H1 (cell line): ENCODE measurements at regions not wholly inside any gene's neighbourhood (a gene's known extent, or its start where the extent isn't known, plus 50 kb on each side); places are given as distances from the start of the nearest gene placed in this dataset.

Source experiments
- CTCF ChIA-PET: fragments of 300-600 bp; sonication (Branson Sonifier 250); formaldehyde crosslinking; loops from one replicate; lab custom pipeline; 2021; ENCODE audit not compliant: partially characterized antibody; lab: Charles Lee
- POLR2A ChIA-PET: fragments of 300-600 bp; sonication (Branson Sonifier 250); formaldehyde crosslinking; loops from one replicate; lab custom pipeline; 2021; ENCODE audit warnings: inconsistent platforms; ENCODE audit not compliant: partially characterized antibody; lab: Charles Lee
- DNase-seq, 2 experiments: peaks; one replicate each; pipeline versions ENCODE4 v3.0.0 to v3.0.0-alpha.2; 2010 to 2022; ENCODE audit warnings: low spot score in 2 of 2, low read depth in 1 of 2, mixed read lengths in 1 of 2
- FAIRE-seq: peaks from 2 replicates; lab custom pipeline; 2011; peaks lifted over from hg19 to GRCh38; lab: Jason Lieb, UNC
- H2AFZ ChIP-seq: 2 replicates; pipeline ENCODE4 v1.8.1; 2012; ENCODE audit warnings: low read length, inconsistent platforms
- H2AK5ac ChIP-seq: 2 replicates; pipeline ENCODE4 v1.6.1; 2013; ENCODE audit warnings: low read depth, low read length
- H2BK120ac ChIP-seq: replicated peaks from 2 replicates; pipeline ENCODE3; 2013; ENCODE audit warnings: low read depth, low read length, inconsistent platforms
- H2BK12ac ChIP-seq: 2 replicates; pipeline ENCODE4 v1.6.1; 2013; ENCODE audit warnings: low read depth, low read length
- H2BK15ac ChIP-seq: 2 replicates; pipeline ENCODE4 v1.6.1; 2013; ENCODE audit warnings: low read length
- H2BK20ac ChIP-seq: 2 replicates; pipeline ENCODE4 v1.6.1; 2013; ENCODE audit warnings: low read length
- H2BK5ac ChIP-seq: 2 replicates; pipeline ENCODE4 v1.6.1; 2013; ENCODE audit warnings: low read depth, low read length
- H3K14ac ChIP-seq: 2 replicates; pipeline ENCODE4 v1.6.1; 2013; ENCODE audit warnings: inconsistent platforms; ENCODE audit not compliant: insufficient read length
- H3K18ac ChIP-seq: 2 replicates; pipeline ENCODE4 v1.6.1; 2013; ENCODE audit warnings: low read length; ENCODE audit errors: extremely low read depth
- H3K23ac ChIP-seq: 2 replicates; pipeline ENCODE4 v1.6.1; 2013; ENCODE audit warnings: inconsistent platforms; ENCODE audit not compliant: insufficient read length
- H3K23me2 ChIP-seq: 2 replicates; pipeline ENCODE4 v1.6.1; 2013; ENCODE audit warnings: low read depth, low read length
- H3K27ac ChIP-seq: 2 replicates; pipeline ENCODE4 v1.6.1; 2011; ENCODE audit warnings: low read depth, low read length, inconsistent platforms
- H3K27me3 ChIP-seq, 4 experiments: replicated peaks in 1 of 4; 1 replicate in 1 of 4; 2 replicates in 3 of 4; pipeline versions ENCODE4 v1.6.1 to v1.8.1; 2011 to 2013; ENCODE audit warnings: low read length in 3 of 4, mild to moderate bottlenecking in 3 of 4, inconsistent platforms in 2 of 4, mixed read lengths in 2 of 4, moderate library complexity in 1 of 4; ENCODE audit not compliant: control insufficient read depth in 3 of 4, insufficient read depth in 3 of 4; ENCODE audit errors: extremely low read depth in 1 of 4
- H3K36me3 ChIP-seq, 4 experiments: 2 replicates each; pipeline versions ENCODE4 v1.6.1 to v1.8.1; 2011 to 2013; ENCODE audit warnings: mild to moderate bottlenecking in 4 of 4, low read length in 3 of 4, moderate library complexity in 2 of 4, control low read depth in 1 of 4, inconsistent platforms in 1 of 4; ENCODE audit not compliant: insufficient read depth in 4 of 4, control insufficient read depth in 2 of 4
- H3K4ac ChIP-seq: replicated peaks from 2 replicates; pipeline ENCODE3; 2013; ENCODE audit warnings: low read length, low read depth, mixed read lengths, inconsistent platforms; ENCODE audit not compliant: insufficient read length
- H3K4me1 ChIP-seq, 4 experiments: replicated peaks in 1 of 4; 1 replicate in 1 of 4; 2 replicates in 3 of 4; pipeline versions ENCODE4 v1.6.1 to v1.8.1; 2011 to 2013; ENCODE audit warnings: low read length in 3 of 4, inconsistent platforms in 2 of 4, mixed read lengths in 1 of 4; ENCODE audit not compliant: insufficient read depth in 4 of 4, control insufficient read depth in 3 of 4
- H3K4me2 ChIP-seq, 2 experiments: 2 replicates each; pipeline versions ENCODE4 v1.6.1 to v1.8.1; 2011 to 2013; ENCODE audit warnings: low read depth in 2 of 2, low read length in 2 of 2, control low read depth in 1 of 2, inconsistent platforms in 1 of 2, mild to moderate bottlenecking in 1 of 2; ENCODE audit not compliant: insufficient read depth in 1 of 2
- H3K4me3 ChIP-seq, 4 experiments: fragments of 200-600, 300-600 bp in 1 of 4; sonication (generic), shearing (Covaris generic), sonication (Bioruptor Twin) in 1 of 4; 2 replicates each; pipeline versions ENCODE4 v1.5.1 to v1.8.1; 2011 to 2016; ENCODE audit warnings: low read length in 4 of 4, low read depth in 3 of 4, control low read depth in 2 of 4, inconsistent platforms in 2 of 4, mild to moderate bottlenecking in 2 of 4, mixed read lengths in 1 of 4, moderate library complexity in 1 of 4; ENCODE audit not compliant: insufficient read depth in 2 of 4; ENCODE audit errors: extremely low read depth in 1 of 4
- H3K56ac ChIP-seq: replicated peaks from 2 replicates; pipeline ENCODE3; 2013; ENCODE audit warnings: low read depth, mild to moderate bottlenecking, mixed read lengths, low read length, inconsistent platforms; ENCODE audit not compliant: insufficient read length
- H3K79me1 ChIP-seq: 2 replicates; pipeline ENCODE4 v1.6.1; 2013; ENCODE audit warnings: low read depth, low read length, control low read depth
- H3K79me2 ChIP-seq, 2 experiments: 2 replicates each; pipeline versions ENCODE4 v1.6.1 to v1.8.1; 2012 to 2013; ENCODE audit warnings: low read length in 2 of 2, mild to moderate bottlenecking in 2 of 2, inconsistent platforms in 1 of 2; ENCODE audit not compliant: insufficient read depth in 2 of 2, control insufficient read depth in 1 of 2
- H3K9ac ChIP-seq, 4 experiments: replicated peaks in 1 of 4; 1 replicate in 1 of 4; 2 replicates in 3 of 4; pipeline versions ENCODE4 v1.6.1 to v1.8.1; 2011 to 2013; ENCODE audit warnings: low read depth in 3 of 4, low read length in 3 of 4, control low read depth in 2 of 4, mild to moderate bottlenecking in 2 of 4, moderate library complexity in 2 of 4, inconsistent platforms in 1 of 4; ENCODE audit errors: extremely low read depth in 1 of 4
- H3K9me3 ChIP-seq, 2 experiments: 2 replicates each; pipeline versions ENCODE4 v1.6.1 to v1.8.1; 2012 to 2013; ENCODE audit warnings: mild to moderate bottlenecking in 2 of 2, moderate library complexity in 2 of 2, control low read depth in 1 of 2, inconsistent platforms in 1 of 2, low read depth in 1 of 2, low read length in 1 of 2, mixed read lengths in 1 of 2; ENCODE audit not compliant: insufficient read depth in 2 of 2
- H4K20me1 ChIP-seq, 2 experiments: replicated peaks in 1 of 2; 2 replicates each; pipeline versions ENCODE3 to v1.8.1; 2011 to 2013; ENCODE audit warnings: inconsistent platforms in 2 of 2, low read length in 2 of 2, mild to moderate bottlenecking in 1 of 2; ENCODE audit not compliant: insufficient read depth in 2 of 2, control insufficient read depth in 1 of 2
- H4K5ac ChIP-seq: 2 replicates; pipeline ENCODE4 v1.6.1; 2013; ENCODE audit warnings: low read length, low read depth, mixed read lengths, inconsistent platforms; ENCODE audit not compliant: insufficient read length
- H4K8ac ChIP-seq: 2 replicates; pipeline ENCODE4 v1.8.0; 2013; ENCODE audit warnings: mild to moderate bottlenecking, moderate library complexity, low read length, inconsistent platforms; ENCODE audit not compliant: insufficient read depth; ENCODE audit errors: extremely low read depth
- H4K91ac ChIP-seq: replicated peaks from 2 replicates; pipeline ENCODE3; 2013; ENCODE audit warnings: low read length, mixed read lengths, inconsistent platforms; ENCODE audit not compliant: insufficient read length
- HDAC6 ChIP-seq: IDR thresholded peaks from one replicate; pipeline ENCODE4 v1.7.1; 2012; ENCODE audit warnings: low read depth, mild to moderate bottlenecking, inconsistent platforms, low read length, moderate library complexity
- NANOG ChIP-seq: IDR thresholded peaks from 2 replicates; pipeline ENCODE4 v1.6.1; 2011; ENCODE audit warnings: low read length, low read depth, mild to moderate bottlenecking, inconsistent platforms; ENCODE audit not compliant: insufficient read depth, poor library complexity, severe bottlenecking
- RAD21 ChIP-seq, 2 experiments: IDR thresholded peaks in 1 of 2; conservative IDR thresholded peaks in 1 of 2; 2 replicates each; pipeline ENCODE4 v1.6.1; 2011; ENCODE audit warnings: low read depth in 2 of 2, low read length in 2 of 2, improper control_type of control experiment in 1 of 2, inconsistent platforms in 1 of 2, mild to moderate bottlenecking in 1 of 2, moderate library complexity in 1 of 2
- SP1 ChIP-seq: IDR thresholded peaks from 2 replicates; pipeline ENCODE4 v1.6.1; 2011; ENCODE audit warnings: low read depth, low read length
- TAF7 ChIP-seq: optimal IDR thresholded peaks from 2 replicates; pipeline ENCODE3; 2011; ENCODE audit warnings: low read depth, mild to moderate bottlenecking, inconsistent platforms, low read length, moderate library complexity, borderline replicate concordance
- YY1 ChIP-seq: IDR thresholded peaks from 2 replicates; pipeline ENCODE4 v1.6.1; 2011; ENCODE audit warnings: low read depth, mild to moderate bottlenecking, low read length
- ZNF274 ChIP-seq: IDR thresholded peaks from 2 replicates; pipeline ENCODE4 v1.7.0; 2012; ENCODE audit warnings: low read length, borderline replicate concordance; ENCODE audit errors: extremely low read depth

- H3K18ac ChIP-seq: no peak overlapping the region
- H3K27ac ChIP-seq: no peak overlapping the region
- peak overlapping the region; percentile 29 to 64 for H3K4me2 ChIP-seq
- H2AK5ac ChIP-seq: no peak overlapping the region
- no peak overlapping the region for H2BK5ac ChIP-seq
- no peak overlapping the region for H3K14ac ChIP-seq
- H2AFZ ChIP-seq: no peak overlapping the region
- H3K4me1 ChIP-seq: peaks cover 4 to 9% (median 7%) of the 10 kb centered on the region in 4 experiments
- H2BK120ac ChIP-seq: no peak overlapping the region
- TF ChIP-seq SP1: 0 out of 2 replicates have a peak, but pooled peaks have one; percentile 16
- no peak for TF ChIP-seq HDAC6
- peak; percentile 88 for TF ChIP-seq NANOG
- TF ChIP-seq TAF7: peak; percentile 27
- TF ChIP-seq YY1: peak; percentile 70
- no peak for TF ChIP-seq ZNF274
- peak in 1 of 2 experiments; percentile 14; a peak in 1 of 4 replicates for TF ChIP-seq RAD21 (IDR thresholded peaks at IDR 0.05 in 1 of 2, conservative IDR thresholded peaks at IDR 0.05 in 1 of 2; ENCODE audit: low read depth in 2 of 2, low read length in 2 of 2)
- TF ChIP-seq, all 59 proteins: peak for 5
- Histone ChIP-seq H3K4ac (no peak overlapping the region), H2BK20ac (no peak overlapping the region), H3K23ac (no peak overlapping the region), H3K23me2 (no peaks in the 10 kb centered on the region), H4K8ac (no peak overlapping the region), H3K9me3 (peaks cover 0 to 10% of the 10 kb centered on the region in 2 experiments; a peak in 1 of 4 replicates), H3K79me2 (no peaks in the 10 kb centered on the region), H3K4me3 (no peak overlapping the region), H3K56ac (no peak overlapping the region), H3K9ac (no peak overlapping the region), H3K27me3 (peaks cover 11 to 46% (median 28%) of the 10 kb centered on the region in 4 experiments; a peak in 6 of 7 replicates), H2BK15ac (no peak overlapping the region), H3K79me1 (no peaks in the 10 kb centered on the region), H4K91ac (no peak overlapping the region), H4K5ac (no peak overlapping the region), H4K20me1 (peaks cover 0 to 4% of the 10 kb centered on the region in 2 experiments), H3K36me3 (no peaks in the 10 kb centered on the region), H2BK12ac (no peak overlapping the region)
- ChIA-PET POLR2A (no interaction called here), CTCF (interaction anchor here (1.1 kb wide), 1 partner anchor 94 kb away, joined by 4 read pairs; no protein-coding TSS in a partner anchor)
- DNase-seq (peak in 1 of 2 experiments; percentile 70), FAIRE-seq (peak; percentile 78)
Observed at GRCh38 chr17:34798581-34798980, 162.7 kb downstream of the CCT6B start.
